ENCODE measurements at regions not wholly inside any gene's neighbourhood (a gene's known extent, or its start where the extent isn't known, plus 50 kb on each side); places are given as distances from the start of the nearest gene placed in this dataset.

DNA sequence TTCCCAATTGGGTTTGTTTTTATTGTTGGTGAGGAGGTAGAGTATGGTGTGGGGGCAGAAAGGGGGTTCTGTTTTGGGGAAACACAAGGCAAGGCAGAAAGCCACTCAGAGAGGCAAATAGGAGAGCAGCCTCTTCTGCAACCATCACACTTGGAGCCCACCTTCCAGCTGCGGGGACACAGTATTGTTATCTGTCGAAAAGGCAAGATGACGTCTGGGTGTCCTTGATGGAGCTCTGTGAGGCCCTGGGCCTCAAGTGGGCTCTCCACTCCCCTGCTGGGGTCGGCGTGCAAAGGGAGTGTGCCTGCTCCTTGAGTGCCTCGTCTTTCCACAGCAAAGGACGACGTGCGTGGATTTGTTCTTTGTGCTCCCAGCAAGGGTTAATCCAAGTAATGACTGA is 227.6 kb downstream of the ANAPC1 start:
- in situ Hi-C loops (cut with HindIII; ENCODE audit: low pct_unique_long_range_greater_than_20kb, low sequenced_read_pairs), result no loop called here
- no peak for ATAC-seq
- ChIA-PET CTCF (no interaction called here), POLR2A (no interaction called here)
- BruUV-seq (replicated peaks), result no TSS peak
- H3K27me3 ChIP-seq (ENCODE audit: control insufficient read depth, insufficient read depth, low read length), result no peaks in the 10 kb centered on the region
- no peak overlapping the region; the same call in 1 of the 2 replicates for H3K27ac ChIP-seq (ENCODE audit: low read length)
- DNase-seq (ENCODE audit: low read depth, low spot score), result no peak
- H3K9me3 ChIP-seq (ENCODE audit: control insufficient read depth, insufficient read depth, low read depth, low read length), result no peaks in the 10 kb centered on the region
- H3K4me3 ChIP-seq (ENCODE audit: low read depth in 2 of 2, low read length in 2 of 2), result no peak overlapping the region
- intact Hi-C loops (cut with micrococcal nuclease; ENCODE audit: unreplicated experiment), result no loop called here
- peaks cover 14% of the 10 kb centered on the region for H3K4me1 ChIP-seq (ENCODE audit: control insufficient read depth, insufficient read depth, low read length)
- H3K36me3 ChIP-seq (ENCODE audit: control insufficient read depth, insufficient read depth, low read length), result no peaks in the 10 kb centered on the region
- TF ChIP-seq POLR2AphosphoS5 (IDR thresholded peaks at IDR 0.05; ENCODE audit: low read depth, low read length), result no peak
- TF ChIP-seq, protein P1, sequence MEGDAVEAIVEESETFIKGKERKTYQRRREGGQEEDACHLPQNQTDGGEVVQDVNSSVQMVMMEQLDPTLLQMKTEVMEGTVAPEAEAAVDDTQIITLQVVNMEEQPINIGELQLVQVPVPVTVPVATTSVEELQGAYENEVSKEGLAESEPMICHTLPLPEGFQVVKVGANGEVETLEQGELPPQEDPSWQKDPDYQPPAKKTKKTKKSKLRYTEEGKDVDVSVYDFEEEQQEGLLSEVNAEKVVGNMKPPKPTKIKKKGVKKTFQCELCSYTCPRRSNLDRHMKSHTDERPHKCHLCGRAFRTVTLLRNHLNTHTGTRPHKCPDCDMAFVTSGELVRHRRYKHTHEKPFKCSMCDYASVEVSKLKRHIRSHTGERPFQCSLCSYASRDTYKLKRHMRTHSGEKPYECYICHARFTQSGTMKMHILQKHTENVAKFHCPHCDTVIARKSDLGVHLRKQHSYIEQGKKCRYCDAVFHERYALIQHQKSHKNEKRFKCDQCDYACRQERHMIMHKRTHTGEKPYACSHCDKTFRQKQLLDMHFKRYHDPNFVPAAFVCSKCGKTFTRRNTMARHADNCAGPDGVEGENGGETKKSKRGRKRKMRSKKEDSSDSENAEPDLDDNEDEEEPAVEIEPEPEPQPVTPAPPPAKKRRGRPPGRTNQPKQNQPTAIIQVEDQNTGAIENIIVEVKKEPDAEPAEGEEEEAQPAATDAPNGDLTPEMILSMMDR (IDR thresholded peaks at IDR 0.05), result no peak
- TF ChIP-seq TCF7L2 (IDR thresholded peaks at IDR 0.05; ENCODE audit: low read depth, low read length), result no peak
- TF ChIP-seq, protein P2, sequence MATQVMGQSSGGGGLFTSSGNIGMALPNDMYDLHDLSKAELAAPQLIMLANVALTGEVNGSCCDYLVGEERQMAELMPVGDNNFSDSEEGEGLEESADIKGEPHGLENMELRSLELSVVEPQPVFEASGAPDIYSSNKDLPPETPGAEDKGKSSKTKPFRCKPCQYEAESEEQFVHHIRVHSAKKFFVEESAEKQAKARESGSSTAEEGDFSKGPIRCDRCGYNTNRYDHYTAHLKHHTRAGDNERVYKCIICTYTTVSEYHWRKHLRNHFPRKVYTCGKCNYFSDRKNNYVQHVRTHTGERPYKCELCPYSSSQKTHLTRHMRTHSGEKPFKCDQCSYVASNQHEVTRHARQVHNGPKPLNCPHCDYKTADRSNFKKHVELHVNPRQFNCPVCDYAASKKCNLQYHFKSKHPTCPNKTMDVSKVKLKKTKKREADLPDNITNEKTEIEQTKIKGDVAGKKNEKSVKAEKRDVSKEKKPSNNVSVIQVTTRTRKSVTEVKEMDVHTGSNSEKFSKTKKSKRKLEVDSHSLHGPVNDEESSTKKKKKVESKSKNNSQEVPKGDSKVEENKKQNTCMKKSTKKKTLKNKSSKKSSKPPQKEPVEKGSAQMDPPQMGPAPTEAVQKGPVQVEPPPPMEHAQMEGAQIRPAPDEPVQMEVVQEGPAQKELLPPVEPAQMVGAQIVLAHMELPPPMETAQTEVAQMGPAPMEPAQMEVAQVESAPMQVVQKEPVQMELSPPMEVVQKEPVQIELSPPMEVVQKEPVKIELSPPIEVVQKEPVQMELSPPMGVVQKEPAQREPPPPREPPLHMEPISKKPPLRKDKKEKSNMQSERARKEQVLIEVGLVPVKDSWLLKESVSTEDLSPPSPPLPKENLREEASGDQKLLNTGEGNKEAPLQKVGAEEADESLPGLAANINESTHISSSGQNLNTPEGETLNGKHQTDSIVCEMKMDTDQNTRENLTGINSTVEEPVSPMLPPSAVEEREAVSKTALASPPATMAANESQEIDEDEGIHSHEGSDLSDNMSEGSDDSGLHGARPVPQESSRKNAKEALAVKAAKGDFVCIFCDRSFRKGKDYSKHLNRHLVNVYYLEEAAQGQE (IDR thresholded peaks at IDR 0.05; ENCODE audit: insufficient read depth in 1 of 2, low read depth in 2 of 2, low read length in 1 of 2), result no peak
- TF ChIP-seq SIN3A (IDR thresholded peaks at IDR 0.05; ENCODE audit: borderline replicate concordance, insufficient read depth, low read depth, low read length), result no peak

DNA sequence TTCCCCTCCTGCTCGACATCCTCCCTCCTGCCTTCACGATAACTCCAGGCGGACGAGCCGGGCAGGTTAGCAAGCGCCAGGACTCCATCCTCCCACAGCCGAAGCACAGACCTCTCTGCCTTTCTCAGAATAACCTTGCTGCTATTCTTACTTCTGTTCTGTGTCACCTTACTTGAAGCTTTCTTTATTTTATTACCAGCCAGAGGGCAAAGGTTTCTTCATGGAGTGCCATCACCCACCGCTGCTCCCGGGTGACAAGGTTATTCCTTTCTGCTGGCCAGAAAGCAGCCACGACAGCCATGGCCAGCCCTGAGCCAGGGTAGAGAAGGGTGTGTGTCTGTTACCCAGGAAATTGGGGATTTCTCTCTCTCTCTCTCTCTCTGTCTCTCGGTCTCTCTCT is 227.1 kb downstream of the ANAPC1 start:
- in situ Hi-C loops (cut with HindIII; ENCODE audit: low pct_unique_long_range_greater_than_20kb, low sequenced_read_pairs), result no loop called here

More for the DNA sequence above, 227.1 kb downstream of the ANAPC1 start:
- peaks cover 14% of the 10 kb centered on the region for H3K4me1 ChIP-seq (ENCODE audit: control insufficient read depth, insufficient read depth, low read length)
- no peaks in the 10 kb centered on the region for H3K36me3 ChIP-seq (ENCODE audit: control insufficient read depth, insufficient read depth, low read length)
- TF ChIP-seq, protein P1 (IDR thresholded peaks at IDR 0.05), result no peak
- TF ChIP-seq, protein P2 (IDR thresholded peaks at IDR 0.05; ENCODE audit: insufficient read depth in 1 of 2, low read depth in 2 of 2, low read length in 1 of 2), result no peak
- TF ChIP-seq SIN3A (IDR thresholded peaks at IDR 0.05; ENCODE audit: borderline replicate concordance, insufficient read depth, low read depth, low read length) (no peak), POLR2AphosphoS5 (IDR thresholded peaks at IDR 0.05; ENCODE audit: low read depth, low read length) (no peak), TCF7L2 (IDR thresholded peaks at IDR 0.05; ENCODE audit: low read depth, low read length) (no peak)
- ATAC-seq (no peak), DNase-seq (ENCODE audit: low read depth, low spot score) (no peak)
- POLR2A ChIA-PET, result no interaction called here
- peak overlapping the region; percentile 3; the same call in 1 of the 2 replicates for H3K27ac ChIP-seq (ENCODE audit: low read length)
- CTCF ChIA-PET, result no interaction called here
- intact Hi-C loops (cut with micrococcal nuclease; ENCODE audit: unreplicated experiment), result no loop called here
- H3K9me3 ChIP-seq (ENCODE audit: control insufficient read depth, insufficient read depth, low read depth, low read length), result no peaks in the 10 kb centered on the region
- no peaks in the 10 kb centered on the region for H3K27me3 ChIP-seq (ENCODE audit: control insufficient read depth, insufficient read depth, low read length)
- H3K4me3 ChIP-seq (ENCODE audit: low read depth in 2 of 2, low read length in 2 of 2), result no peak overlapping the region
- BruUV-seq (replicated peaks), result no TSS peak
